ENCODE measurements at regions not wholly inside any gene's neighbourhood (a gene's known extent, or its start where the extent isn't known, plus 50 kb on each side); places are given as distances from the start of the nearest gene placed in this dataset.
"Not testable (repeated sequence)": the region's sequence is repeated elsewhere in the genome, so short reads cannot be mapped to it uniquely, and the experiment has no call there.

DNA sequence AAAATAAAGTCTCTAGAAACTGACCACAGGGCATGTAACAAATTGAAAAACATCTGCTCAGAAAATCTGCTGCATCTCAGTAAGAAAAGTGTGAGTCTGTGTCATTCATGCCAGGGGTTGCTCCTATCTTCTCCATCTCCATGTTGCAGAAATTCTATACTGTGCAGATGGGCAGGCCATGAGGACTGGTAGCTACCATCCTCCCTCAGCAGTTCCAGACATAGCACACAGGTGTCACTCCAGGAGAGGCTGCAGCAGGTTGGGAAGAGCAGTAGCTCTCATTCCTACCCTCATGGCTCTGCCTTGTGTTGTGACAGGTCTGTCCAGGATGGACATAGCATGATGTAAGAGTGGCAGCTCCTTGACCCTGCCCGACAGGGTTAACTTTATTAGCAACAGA, 173.4 kb downstream of the NDUFS4 start:
- H3K27ac ChIP-seq: no peak overlapping the region
- no peaks in the 10 kb centered on the region for H3K27me3 ChIP-seq (ENCODE audit: insufficient read depth, low read depth, severe bottlenecking)
- peak; percentile 43 for TF ChIP-seq CTCF (IDR thresholded peaks at IDR 0.05; ENCODE audit: low read depth, low read length)
- no peaks in the 10 kb centered on the region for H3K36me3 ChIP-seq
- H3K9me3 ChIP-seq (ENCODE audit: severe bottlenecking): no peaks in the 10 kb centered on the region
- H3K4me3 ChIP-seq (ENCODE audit: low read depth, low read length): no peak overlapping the region
- DNase-seq: peak; percentile 11

DNA sequence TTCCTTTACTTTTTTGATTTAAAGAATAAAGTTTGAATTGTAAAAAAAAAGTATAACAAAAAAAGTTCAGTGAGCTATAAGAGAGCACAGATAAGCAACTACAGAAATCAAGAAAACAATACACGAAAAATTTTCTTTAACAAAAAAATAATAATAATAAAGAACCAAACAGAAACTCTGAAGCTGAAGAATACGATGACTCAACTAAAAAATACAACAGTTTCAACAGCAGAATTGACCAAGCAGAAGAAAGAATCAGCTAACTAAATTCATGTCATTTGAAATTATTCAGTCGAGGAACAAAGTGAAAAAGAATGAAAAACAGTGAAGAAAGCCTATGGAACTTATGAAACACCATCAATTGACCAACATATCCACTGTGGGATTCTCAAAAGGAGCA, 177.7 kb downstream of the NDUFS4 start:
- DNase-seq: no peak
- Histone ChIP-seq H3K27ac (no peak overlapping the region), H3K9me3 (ENCODE audit: severe bottlenecking) (no peaks in the 10 kb centered on the region), H3K4me3 (ENCODE audit: low read depth, low read length) (no peak overlapping the region), H3K36me3 (no peaks in the 10 kb centered on the region), H3K27me3 (ENCODE audit: insufficient read depth, low read depth, severe bottlenecking) (no peaks in the 10 kb centered on the region)
- no peak for TF ChIP-seq CTCF (IDR thresholded peaks at IDR 0.05; ENCODE audit: low read depth, low read length)

- no peak for DNase-seq
- Histone ChIP-seq H3K4me3 (ENCODE audit: low read depth, low read length) (no peak overlapping the region), H3K27ac (no peak overlapping the region), H3K9me3 (ENCODE audit: severe bottlenecking) (no peaks in the 10 kb centered on the region), H3K36me3 (no peaks in the 10 kb centered on the region), H3K27me3 (ENCODE audit: insufficient read depth, low read depth, severe bottlenecking) (no peaks in the 10 kb centered on the region)
- TF ChIP-seq CTCF (IDR thresholded peaks at IDR 0.05; ENCODE audit: low read depth, low read length): no peak
These were observed 178.7 kb downstream of the NDUFS4 start for GRCh38 chr5:53739111-53739510.

- Histone ChIP-seq H3K27me3 (ENCODE audit: insufficient read depth, low read depth, severe bottlenecking) (no peaks in the 10 kb centered on the region), H3K9me3 (ENCODE audit: severe bottlenecking) (peaks cover 8% of the 10 kb centered on the region), H3K4me3 (ENCODE audit: low read depth, low read length) (no peak overlapping the region), H3K36me3 (no peaks in the 10 kb centered on the region), H3K27ac (no peak overlapping the region)
- no peak for DNase-seq
- TF ChIP-seq CTCF (IDR thresholded peaks at IDR 0.05; ENCODE audit: low read depth, low read length): no peak
These were observed 189.2 kb downstream of the NDUFS4 start for GRCh38 chr5:53749621-53750020.

- not testable (repeated sequence) for H3K36me3 ChIP-seq; H3K9me3 ChIP-seq (ENCODE audit: severe bottlenecking); H3K27me3 ChIP-seq (ENCODE audit: insufficient read depth, low read depth, severe bottlenecking); DNase-seq; H3K4me3 ChIP-seq (ENCODE audit: low read depth, low read length); H3K27ac ChIP-seq
These were observed 191.8 kb downstream of the NDUFS4 start for GRCh38 chr5:53752282-53752681.

- Histone ChIP-seq H3K36me3 (no peaks in the 10 kb centered on the region), H3K9me3 (ENCODE audit: severe bottlenecking) (no peaks in the 10 kb centered on the region), H3K27me3 (ENCODE audit: insufficient read depth, low read depth, severe bottlenecking) (no peaks in the 10 kb centered on the region), H3K27ac (no peak overlapping the region), H3K4me3 (ENCODE audit: low read depth, low read length) (no peak overlapping the region)
- TF ChIP-seq CTCF (IDR thresholded peaks at IDR 0.05; ENCODE audit: low read depth, low read length): no peak
- no peak for DNase-seq
These were observed 206.2 kb downstream of the NDUFS4 start for GRCh38 chr5:53766673-53767072.
